Natural killer cell (primary cell): ENCODE measurements at regions not wholly inside any gene's neighbourhood (a gene's known extent, or its start where the extent isn't known, plus 50 kb on each side); places are given as distances from the start of the nearest gene placed in this dataset.

ENCODE experiments used
- ATAC-seq, 3 donors: fragments of 150-1000 bp in 2 of 3; fragments of 200-7000 bp in 1 of 3; cut with Tn5 transposase; 1 replicate in 1 of 3; 2 replicates in 2 of 3; pipeline ENCODE4 v1.10.0; 2021; ENCODE audit warnings: mild to moderate bottlenecking in 2 of 3, moderate library complexity in 2 of 3
- DNase-seq, 2 donors: peaks; one replicate each; pipeline versions ENCODE4 v3.0.0 to v3.0.0-alpha.2; 2013 to 2021; ENCODE audit warnings: mixed read lengths in 1 of 2
- H3K27ac ChIP-seq: one replicate; pipeline ENCODE4 v1.5.1; 2013; ENCODE audit warnings: mild to moderate bottlenecking, low read length
- H3K27me3 ChIP-seq: one replicate; pipeline ENCODE4 v1.6.1; 2013; ENCODE audit warnings: low read length; ENCODE audit not compliant: control insufficient read depth, insufficient read depth
- H3K36me3 ChIP-seq: one replicate; pipeline ENCODE4 v1.6.1; 2013; ENCODE audit warnings: low read length; ENCODE audit not compliant: control insufficient read depth, insufficient read depth
- H3K4me1 ChIP-seq: one replicate; pipeline ENCODE4 v1.6.1; 2013; ENCODE audit warnings: low read length; ENCODE audit not compliant: control insufficient read depth, insufficient read depth
- H3K4me3 ChIP-seq: one replicate; pipeline ENCODE4 v1.5.1; 2013; ENCODE audit warnings: low read length
- H3K9me3 ChIP-seq: one replicate; pipeline ENCODE4 v1.6.1; 2013; ENCODE audit warnings: low read length; ENCODE audit not compliant: control insufficient read depth, insufficient read depth
- H3K27ac Mint-ChIP-seq, 2 donors: one replicate each; pipeline ENCODE4 v1.8.0; 2022; ENCODE audit warnings: mild to moderate bottlenecking in 2 of 2, mixed read lengths in 2 of 2, moderate library complexity in 1 of 2
- H3K27me3 Mint-ChIP-seq, 2 donors: one replicate each; pipeline ENCODE4 v1.8.0; 2022; ENCODE audit warnings: low read depth in 2 of 2, mixed read lengths in 2 of 2
- H3K36me3 Mint-ChIP-seq: one replicate; pipeline ENCODE4 v1.8.0; 2022; ENCODE audit warnings: mixed read lengths
- H3K4me1 Mint-ChIP-seq, 2 donors: one replicate each; pipeline ENCODE4 v1.8.0; 2022; ENCODE audit warnings: mixed read lengths in 2 of 2
- H3K4me3 Mint-ChIP-seq: one replicate; pipeline ENCODE4 v1.8.0; 2022; ENCODE audit warnings: mild to moderate bottlenecking, moderate library complexity, mixed read lengths
- H3K9me3 Mint-ChIP-seq, 2 donors: one replicate each; pipeline ENCODE4 v1.8.0; 2022; ENCODE audit warnings: mixed read lengths in 2 of 2
- CTCF ChIP-seq: fragments of 200-600 bp; IDR thresholded peaks from one replicate; pipeline ENCODE4 v1.8.0; 2022; ENCODE audit warnings: antibody characterized with exemption
- WGBS: methylation state at CpG from one replicate; pipeline ENCODE4 v1.1.7; 2013; ENCODE audit warnings: missing lambda C conversion rate; ENCODE audit not compliant: insufficient coverage; 5-methylcytosine and 5-hydroxymethylcytosine counted together
- intact Hi-C: fragments of 100-400 bp; cut with micrococcal nuclease; formaldehyde crosslinking; loops from one replicate; pipeline ENCODE4 v1.14.2; 2022

GRCh38 chr6:120055071-120055470 is 705.5 kb upstream of the MAN1A1 start:
- Mint-ChIP-seq H3K4me1 (no peaks in the 10 kb centered on the region), H3K27ac (no peak overlapping the region), H3K9me3 (peaks cover 7 to 13% of the 10 kb centered on the region in 2 donors), H3K27me3 (no peaks in the 10 kb centered on the region), H3K4me3 (no peak overlapping the region), H3K36me3 (no peaks in the 10 kb centered on the region)
- Histone ChIP-seq H3K9me3 (no peaks in the 10 kb centered on the region), H3K36me3 (no peaks in the 10 kb centered on the region), H3K27ac (no peak overlapping the region), H3K4me1 (no peaks in the 10 kb centered on the region), H3K27me3 (no peaks in the 10 kb centered on the region), H3K4me3 (no peak overlapping the region)
- TF ChIP-seq CTCF: no peak
- WGBS: 84% methylated on average over 4 of the region's 4 CpGs
- DNase-seq (no peak), ATAC-seq (no peak)
- intact Hi-C loops: no loop called here

DNA sequence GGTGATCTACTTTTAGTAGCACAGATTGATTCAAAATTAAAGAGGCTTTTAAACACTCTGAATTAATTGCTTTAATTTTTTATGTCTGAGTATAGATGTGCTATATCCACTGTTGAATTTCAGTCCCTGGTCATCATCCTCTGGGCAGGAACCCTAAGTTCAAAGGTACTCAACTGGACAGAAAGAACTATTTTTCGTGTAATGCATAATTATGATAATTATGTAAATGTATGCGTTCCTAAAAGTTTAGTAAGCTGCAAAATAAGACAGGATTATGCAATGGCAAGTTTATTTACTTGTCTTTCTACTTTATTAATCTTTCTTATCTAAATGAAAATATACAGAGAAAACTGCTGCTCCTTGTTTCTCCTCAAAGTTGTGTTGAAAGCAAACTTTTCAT is 690.1 kb upstream of the MAN1A1 start:
- no peak overlapping the region for H3K27ac ChIP-seq
- no peaks in the 10 kb centered on the region for H3K27me3 ChIP-seq
- no peaks in the 10 kb centered on the region for H3K9me3 ChIP-seq
- no peak overlapping the region for H3K4me3 Mint-ChIP-seq
- no peaks in the 10 kb centered on the region for H3K36me3 ChIP-seq
- no peaks in the 10 kb centered on the region for H3K27me3 Mint-ChIP-seq
- DNase-seq: no peak
- H3K36me3 Mint-ChIP-seq: no peaks in the 10 kb centered on the region
- ATAC-seq: no peak
- no peaks in the 10 kb centered on the region for H3K4me1 Mint-ChIP-seq
- no peak for TF ChIP-seq CTCF
- WGBS: 63% methylated on average over 1 of the region's 2 CpGs
- intact Hi-C loops: no loop called here
- H3K4me3 ChIP-seq: no peak overlapping the region
- no peak overlapping the region for H3K27ac Mint-ChIP-seq
- H3K4me1 ChIP-seq: no peaks in the 10 kb centered on the region
- H3K9me3 Mint-ChIP-seq: peaks cover 2 to 6% of the 10 kb centered on the region in 2 donors

- H3K36me3 ChIP-seq: no peaks in the 10 kb centered on the region
- no peaks in the 10 kb centered on the region for H3K9me3 ChIP-seq
- H3K4me1 ChIP-seq: no peaks in the 10 kb centered on the region
- H3K4me1 Mint-ChIP-seq: no peaks in the 10 kb centered on the region
- peaks cover 10 to 11% of the 10 kb centered on the region in 2 donors for H3K9me3 Mint-ChIP-seq
- DNase-seq: no peak
- no peak overlapping the region for H3K4me3 Mint-ChIP-seq
- no peak overlapping the region for H3K27ac ChIP-seq
- no peak for ATAC-seq
- TF ChIP-seq CTCF: no peak
- H3K27me3 ChIP-seq: no peaks in the 10 kb centered on the region
- intact Hi-C loops: no loop called here
- H3K27ac Mint-ChIP-seq: no peak overlapping the region
- H3K27me3 Mint-ChIP-seq: no peaks in the 10 kb centered on the region
- 92% methylated on average over 2 of the region's 2 CpGs for WGBS
- H3K4me3 ChIP-seq: no peak overlapping the region
- no peaks in the 10 kb centered on the region for H3K36me3 Mint-ChIP-seq
Measured at GRCh38 chr6:120031837-120032236, 682.3 kb upstream of the MAN1A1 start.

DNA sequence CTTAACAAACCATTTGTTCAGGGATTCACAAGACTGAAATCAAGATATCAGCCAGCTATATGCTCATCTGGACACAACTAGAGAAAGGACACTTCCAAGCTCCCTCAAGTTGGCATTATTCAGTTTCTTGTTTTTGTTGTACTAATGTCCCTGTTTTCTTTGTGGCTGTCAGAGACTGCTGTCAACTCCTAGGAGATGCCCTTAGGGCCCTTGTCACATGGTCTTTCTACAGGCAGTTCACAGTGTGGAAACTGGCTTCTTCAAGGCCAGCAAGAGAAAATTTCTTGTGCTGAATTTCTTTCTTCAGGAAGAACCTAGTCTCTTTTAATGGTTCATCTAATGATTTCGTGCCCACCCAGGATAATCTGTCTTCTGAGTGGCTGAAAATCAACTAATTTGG is 677.2 kb upstream of the MAN1A1 start:
- no peaks in the 10 kb centered on the region for H3K36me3 ChIP-seq
- no peak overlapping the region for H3K27ac Mint-ChIP-seq
- no peak overlapping the region for H3K4me3 Mint-ChIP-seq
- no peak overlapping the region for H3K27ac ChIP-seq
- 50% methylated on average over 1 of the region's 1 CpG for WGBS
- no peak overlapping the region for H3K4me3 ChIP-seq
- intact Hi-C loops: no loop called here
- H3K4me1 Mint-ChIP-seq: no peaks in the 10 kb centered on the region
- H3K36me3 Mint-ChIP-seq: no peaks in the 10 kb centered on the region
- DNase-seq (no peak), ATAC-seq (no peak)
- H3K27me3 Mint-ChIP-seq: no peaks in the 10 kb centered on the region
- TF ChIP-seq CTCF: no peak
- H3K9me3 ChIP-seq: no peaks in the 10 kb centered on the region
- H3K27me3 ChIP-seq: no peaks in the 10 kb centered on the region
- H3K9me3 Mint-ChIP-seq: peaks cover 8 to 12% of the 10 kb centered on the region in 2 donors
- H3K4me1 ChIP-seq: no peaks in the 10 kb centered on the region
